HUES48 (cell line): ENCODE measurements at regions not wholly inside any gene's neighbourhood (a gene's known extent, or its start where the extent isn't known, plus 50 kb on each side); places are given as distances from the start of the nearest gene placed in this dataset.
"Not testable (repeated sequence)": the region's sequence is repeated elsewhere in the genome, so short reads cannot be mapped to it uniquely, and the experiment has no call there.

ENCODE experiments used
- H3K27ac ChIP-seq: one replicate; pipeline ENCODE4 v1.7.0; 2013; ENCODE audit warnings: low read depth, low read length, inconsistent platforms
- H3K27me3 ChIP-seq: 2 replicates; pipeline ENCODE4 v1.6.1; 2013; ENCODE audit warnings: mild to moderate bottlenecking, low read length; ENCODE audit not compliant: control insufficient read depth, insufficient read depth
- H3K36me3 ChIP-seq: 2 replicates; pipeline ENCODE4 v1.6.1; 2013; ENCODE audit warnings: low read length; ENCODE audit not compliant: control insufficient read depth, insufficient read depth
- H3K4me1 ChIP-seq: 2 replicates; pipeline ENCODE4 v1.6.1; 2013; ENCODE audit warnings: mild to moderate bottlenecking, low read length; ENCODE audit not compliant: control insufficient read depth, insufficient read depth
- H3K4me3 ChIP-seq: 2 replicates; pipeline ENCODE4 v1.5.1; 2013; ENCODE audit warnings: mild to moderate bottlenecking, low read depth, low read length
- H3K9ac ChIP-seq: 2 replicates; pipeline ENCODE4 v1.6.1; 2013; ENCODE audit warnings: mild to moderate bottlenecking, low read depth, low read length, moderate library complexity
- H3K9me3 ChIP-seq: 2 replicates; pipeline ENCODE4 v1.6.1; 2013; ENCODE audit warnings: low read length; ENCODE audit not compliant: control insufficient read depth, insufficient read depth

GRCh38 chr13:88005188-88005587 lies 334.0 kb downstream of the SLITRK5 start:
- H3K4me3 ChIP-seq: no peak overlapping the region
- H3K27me3 ChIP-seq: no peaks in the 10 kb centered on the region
- no peaks in the 10 kb centered on the region for H3K9me3 ChIP-seq
- H3K4me1 ChIP-seq: no peaks in the 10 kb centered on the region
- H3K9ac ChIP-seq: no peak overlapping the region
- no peaks in the 10 kb centered on the region for H3K36me3 ChIP-seq
- no peak overlapping the region for H3K27ac ChIP-seq

- no peaks in the 10 kb centered on the region for H3K36me3 ChIP-seq
- H3K27me3 ChIP-seq: no peaks in the 10 kb centered on the region
- H3K4me1 ChIP-seq: no peaks in the 10 kb centered on the region
- peaks cover 3% of the 10 kb centered on the region; the same call in 1 of the 2 replicates for H3K9me3 ChIP-seq
- no peak overlapping the region for H3K27ac ChIP-seq
- H3K9ac ChIP-seq: no peak overlapping the region
- no peak overlapping the region for H3K4me3 ChIP-seq
These were observed 343.4 kb downstream of the SLITRK5 start for GRCh38 chr13:88014527-88014926.

GRCh38 chr13:88022431-88023208 lies 351.4 kb downstream of the SLITRK5 start:
- Histone ChIP-seq H3K36me3 (no peaks in the 10 kb centered on the region), H3K9ac (no peak overlapping the region), H3K4me1 (no peaks in the 10 kb centered on the region), H3K4me3 (no peak overlapping the region), H3K9me3 (0 out of 2 replicates have a peak, but pooled peaks cover 3% of the 10 kb centered on the region), H3K27ac (no peak overlapping the region), H3K27me3 (no peaks in the 10 kb centered on the region)

- no peak overlapping the region for H3K27ac ChIP-seq
- no peaks in the 10 kb centered on the region for H3K27me3 ChIP-seq
- no peak overlapping the region for H3K9ac ChIP-seq
- H3K9me3 ChIP-seq: no peaks in the 10 kb centered on the region
- no peaks in the 10 kb centered on the region for H3K36me3 ChIP-seq
- no peaks in the 10 kb centered on the region for H3K4me1 ChIP-seq
- no peak overlapping the region for H3K4me3 ChIP-seq
These were observed 355.1 kb downstream of the SLITRK5 start for GRCh38 chr13:88026241-88026640.

DNA sequence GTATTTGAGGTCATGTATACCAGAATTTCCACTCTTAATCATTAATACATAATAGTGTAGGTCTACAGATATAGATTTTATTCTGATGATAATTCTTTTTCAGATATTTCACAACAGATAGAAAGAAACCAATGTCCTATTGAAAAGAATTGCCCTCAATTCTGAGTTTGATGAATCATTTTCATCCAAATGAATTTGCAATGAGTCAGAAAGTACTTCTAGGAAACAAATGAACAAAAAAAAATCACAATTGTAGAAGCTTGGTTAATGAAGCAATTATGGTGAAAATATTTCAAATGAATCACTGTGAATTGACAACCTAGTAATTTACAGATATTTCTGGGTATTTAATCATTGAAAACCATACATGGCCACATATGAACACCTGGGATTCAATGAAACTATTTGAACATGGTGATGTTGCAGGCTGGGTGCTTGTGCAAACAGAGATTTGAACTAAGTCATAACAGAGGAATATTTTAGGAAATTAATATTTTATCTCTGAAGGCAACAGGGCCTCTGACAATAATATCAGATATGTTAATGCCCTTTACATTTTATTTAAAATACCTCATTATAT lies 360.9 kb downstream of the SLITRK5 start:
- no peaks in the 10 kb centered on the region for H3K27me3 ChIP-seq
- no peaks in the 10 kb centered on the region for H3K9me3 ChIP-seq
- H3K27ac ChIP-seq: no peak overlapping the region
- no peaks in the 10 kb centered on the region for H3K4me1 ChIP-seq
- H3K9ac ChIP-seq: no peak overlapping the region
- no peak overlapping the region for H3K4me3 ChIP-seq
- no peaks in the 10 kb centered on the region for H3K36me3 ChIP-seq

DNA sequence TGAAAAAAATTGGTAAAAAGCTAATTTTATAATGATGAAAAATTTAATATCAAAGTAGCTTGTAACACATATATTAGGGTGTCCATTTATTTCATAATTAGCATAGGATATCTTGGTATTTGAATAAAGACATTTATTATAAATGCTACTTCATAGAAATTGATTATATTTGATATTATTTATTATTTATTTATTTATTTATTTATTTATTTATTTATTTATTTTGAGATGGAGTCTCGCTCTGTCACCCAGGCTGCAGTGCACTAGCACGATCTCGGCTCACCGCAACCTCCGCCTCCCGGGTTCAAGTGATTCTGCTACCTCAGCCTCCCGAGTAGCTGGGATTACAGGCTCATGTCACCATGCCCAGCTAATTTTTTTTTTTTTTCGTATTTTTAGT lies 365.0 kb downstream of the SLITRK5 start:
- H3K27me3 ChIP-seq, H3K4me1 ChIP-seq, H3K9me3 ChIP-seq, H3K27ac ChIP-seq, H3K4me3 ChIP-seq, H3K9ac ChIP-seq, H3K36me3 ChIP-seq: not testable (repeated sequence)

GRCh38 chr13:88042489-88042888 lies 371.3 kb downstream of the SLITRK5 start:
- Histone ChIP-seq H3K9me3 (no peaks in the 10 kb centered on the region), H3K27ac (no peak overlapping the region), H3K4me1 (peaks cover 7% of the 10 kb centered on the region; the same call in 1 of the 2 replicates), H3K36me3 (no peaks in the 10 kb centered on the region), H3K27me3 (no peaks in the 10 kb centered on the region), H3K9ac (no peak overlapping the region), H3K4me3 (no peak overlapping the region)

GRCh38 chr13:88051746-88052482 lies 380.7 kb downstream of the SLITRK5 start:
- Histone ChIP-seq H3K9ac (no peak overlapping the region), H3K9me3 (peaks cover 16% of the 10 kb centered on the region; the same call in 1 of the 2 replicates), H3K4me3 (no peak overlapping the region), H3K27ac (no peak overlapping the region), H3K4me1 (no peaks in the 10 kb centered on the region), H3K27me3 (no peaks in the 10 kb centered on the region), H3K36me3 (no peaks in the 10 kb centered on the region)

- Histone ChIP-seq H3K27me3 (no peaks in the 10 kb centered on the region), H3K4me1 (no peaks in the 10 kb centered on the region), H3K9ac (no peak overlapping the region), H3K9me3 (no peaks in the 10 kb centered on the region), H3K4me3 (no peak overlapping the region), H3K27ac (no peak overlapping the region), H3K36me3 (no peaks in the 10 kb centered on the region)
These were observed 392.6 kb downstream of the SLITRK5 start for GRCh38 chr13:88063741-88064140.

- Histone ChIP-seq H3K9me3 (no peaks in the 10 kb centered on the region), H3K27me3 (no peaks in the 10 kb centered on the region), H3K36me3 (no peaks in the 10 kb centered on the region), H3K9ac (no peak overlapping the region), H3K4me3 (no peak overlapping the region), H3K4me1 (no peaks in the 10 kb centered on the region), H3K27ac (no peak overlapping the region)
These were observed 395.7 kb downstream of the SLITRK5 start for GRCh38 chr13:88066847-88067246.

- Histone ChIP-seq H3K9me3 (no peaks in the 10 kb centered on the region), H3K27me3 (no peaks in the 10 kb centered on the region), H3K4me3 (no peak overlapping the region), H3K4me1 (no peaks in the 10 kb centered on the region), H3K9ac (no peak overlapping the region), H3K27ac (no peak overlapping the region), H3K36me3 (no peaks in the 10 kb centered on the region)
These were observed 397.1 kb downstream of the SLITRK5 start for GRCh38 chr13:88068316-88068715.
